Omental fat pad (tissue), 3 donors: ENCODE measurements at regions not wholly inside any gene's neighbourhood (a gene's known extent, or its start where the extent isn't known, plus 50 kb on each side); places are given as distances from the start of the nearest gene placed in this dataset.

Source experiments
- ATAC-seq: fragments of 150-250 bp; one replicate; pipeline ENCODE4 v1.9.1; 2016; ENCODE audit warnings: mild to moderate bottlenecking, moderate library complexity; ENCODE audit not compliant: low FRiP score
- DNase-seq: peaks from one replicate; pipeline ENCODE4 v3.0.0-alpha.2; 2019; ENCODE audit warnings: low spot score
- CTCF ChIP-seq, 3 donors: fragments of 450-650 bp; IDR thresholded peaks; one replicate each; pipeline ENCODE4 v1.5.1; 2016 to 2017; ENCODE audit warnings: antibody characterized with exemption in 3 of 3, mild to moderate bottlenecking in 3 of 3, moderate library complexity in 2 of 3

- DNase-seq (no peak), ATAC-seq (no peak)
- no peak for TF ChIP-seq CTCF (IDR thresholded peaks at IDR 0.05)
Observed at GRCh38 chr3:88307666-88308065, 157.9 kb downstream of the C3orf38 start.

DNA sequence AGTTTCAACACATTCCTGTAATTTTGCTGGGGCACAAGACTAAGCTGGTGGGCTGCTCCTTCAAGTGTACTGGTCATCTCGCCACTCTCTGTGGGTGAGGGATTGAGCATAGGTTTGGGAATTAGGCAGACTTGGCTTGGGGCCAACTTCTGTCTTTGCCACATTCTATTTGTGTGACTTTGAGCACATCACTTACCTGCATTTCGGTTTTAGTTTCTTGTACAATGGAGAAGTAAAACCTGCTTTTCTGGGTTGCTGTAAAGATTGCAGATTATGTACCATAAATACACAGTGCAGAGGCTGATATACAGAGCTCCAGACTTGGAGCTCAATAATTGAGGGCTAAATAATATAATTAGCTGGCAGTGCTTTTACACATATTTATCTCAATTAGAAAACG lies 162.1 kb downstream of the C3orf38 start:
- DNase-seq (no peak), ATAC-seq (no peak)
- no peak for TF ChIP-seq CTCF (IDR thresholded peaks at IDR 0.05)

DNA sequence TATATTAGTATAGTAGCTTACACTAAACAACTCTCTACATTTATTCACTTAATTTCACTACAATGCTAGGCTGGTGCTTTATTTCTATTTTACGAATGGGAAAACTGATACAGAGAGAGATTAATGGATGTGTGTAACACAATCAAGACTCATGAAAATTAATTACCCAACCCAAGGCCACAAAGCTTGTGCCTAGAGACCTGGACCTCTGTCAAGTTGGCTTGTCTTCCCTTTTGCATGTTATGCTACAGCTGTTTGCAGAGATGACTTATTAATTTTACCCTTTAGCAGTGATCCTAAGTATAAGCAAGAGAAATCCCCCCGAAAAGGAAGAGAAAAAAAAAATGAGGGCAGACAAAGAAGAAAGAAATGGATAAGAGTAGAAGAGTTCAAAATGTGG lies 162.5 kb downstream of the C3orf38 start:
- TF ChIP-seq CTCF (IDR thresholded peaks at IDR 0.05), result no peak
- DNase-seq (no peak), ATAC-seq (no peak)

GRCh38 chr3:88318067-88318466 lies 168.3 kb downstream of the C3orf38 start:
- DNase-seq, result no peak
- no peak for ATAC-seq
- TF ChIP-seq CTCF (IDR thresholded peaks at IDR 0.05), result no peak

GRCh38 chr3:88321363-88322050 lies 171.7 kb downstream of the C3orf38 start:
- no peak for DNase-seq
- TF ChIP-seq CTCF (IDR thresholded peaks at IDR 0.05), result no peak
- no peak for ATAC-seq

DNA sequence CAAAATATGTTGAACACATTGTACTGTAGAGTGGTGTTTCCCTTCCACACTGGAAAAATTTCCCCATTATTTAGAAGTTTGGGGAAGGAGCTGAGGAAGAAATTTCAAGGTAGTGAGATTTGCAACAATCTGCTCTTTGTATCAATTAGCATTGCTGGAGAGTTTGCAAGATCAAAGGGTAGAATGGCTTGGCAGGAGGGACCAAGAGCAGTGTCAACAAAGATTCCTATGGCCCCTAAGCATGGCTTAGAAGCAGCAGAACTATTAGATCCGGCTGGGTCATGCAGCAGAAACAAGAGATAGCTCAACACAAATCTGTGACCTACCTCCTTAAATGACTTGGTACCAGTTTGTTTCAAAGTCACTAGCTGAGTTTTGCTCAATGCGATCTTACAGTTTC lies 175.0 kb downstream of the C3orf38 start:
- no peak for TF ChIP-seq CTCF (IDR thresholded peaks at IDR 0.05)
- DNase-seq (no peak), ATAC-seq (no peak)

DNA sequence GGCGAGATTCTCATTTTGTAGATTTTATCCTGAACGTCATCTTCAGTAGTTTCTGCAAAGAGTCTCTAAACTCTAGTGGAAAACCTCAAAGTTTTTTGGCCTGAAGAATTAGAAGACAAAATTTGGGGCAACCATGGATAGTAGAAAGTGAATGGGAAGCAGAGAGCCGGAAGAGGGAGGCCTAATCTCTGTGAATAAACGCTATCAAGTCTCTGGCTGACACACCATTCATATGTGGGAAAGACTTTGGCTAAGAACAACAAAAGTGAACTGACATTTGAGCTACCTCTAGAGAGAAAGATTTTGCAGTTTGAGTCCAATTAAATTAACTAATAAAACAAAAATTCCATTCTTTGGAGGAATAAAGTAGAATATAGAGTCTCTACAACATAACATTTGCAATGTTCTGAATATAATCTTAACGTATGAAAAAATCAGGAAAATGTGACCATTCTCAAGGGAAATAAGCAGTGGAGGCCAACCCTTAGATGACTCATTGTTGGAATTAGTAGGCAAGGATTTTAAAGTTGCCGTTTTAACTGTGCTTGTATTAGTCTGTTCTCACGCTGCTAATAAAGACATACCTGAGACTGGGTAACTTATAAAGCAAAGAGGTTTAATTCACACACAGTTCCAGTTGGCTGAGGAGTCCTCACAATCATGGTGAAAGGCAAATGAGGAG lies 184.6 kb downstream of the C3orf38 start:
- TF ChIP-seq CTCF (IDR thresholded peaks at IDR 0.05), result no peak
- ATAC-seq, result no peak
- DNase-seq, result no peak
